Smooth muscle cell (in vitro differentiated cells): ENCODE measurements at regions not wholly inside any gene's neighbourhood (a gene's known extent, or its start where the extent isn't known, plus 50 kb on each side); places are given as distances from the start of the nearest gene placed in this dataset.
"Not testable (repeated sequence)": the region's sequence is repeated elsewhere in the genome, so short reads cannot be mapped to it uniquely, and the experiment has no call there.

Experiments
- DNase-seq: peaks from one replicate; lab custom pipeline; 2025; ENCODE audit not compliant: unreplicated experiment; lab: John Stamatoyannopoulos, UW
- H2AFZ ChIP-seq: fragments of 200-600 bp; sonication (generic); 2 replicates; pipeline ENCODE4 v1.6.0; 2016; ENCODE audit warnings: antibody characterized with exemption, low read depth, mild to moderate bottlenecking
- H3F3A ChIP-seq: fragments of 200-600 bp; sonication (generic); 2 replicates; pipeline ENCODE4 v1.6.0; 2017; ENCODE audit warnings: antibody characterized with exemption, low read depth
- H3K27ac ChIP-seq: fragments of 200-600 bp; sonication (generic); 2 replicates; pipeline ENCODE4 v1.5.1; 2016; ENCODE audit warnings: low read depth, mild to moderate bottlenecking
- H3K27me3 ChIP-seq: fragments of 200-600 bp; sonication (generic); 2 replicates; pipeline ENCODE4 v1.6.1; 2016; ENCODE audit warnings: low read depth, mild to moderate bottlenecking
- H3K36me3 ChIP-seq: fragments of 200-600 bp; sonication (generic); 2 replicates; pipeline ENCODE4 v1.5.1; 2016; ENCODE audit warnings: low read depth
- H3K4me1 ChIP-seq: fragments of 200-600 bp; sonication (generic); 2 replicates; pipeline ENCODE4 v1.5.1; 2016; ENCODE audit warnings: low read depth
- H3K4me2 ChIP-seq: fragments of 200-600 bp; sonication (generic); 2 replicates; pipeline ENCODE4 v1.6.0; 2016; ENCODE audit warnings: mild to moderate bottlenecking
- H3K4me3 ChIP-seq: fragments of 200-600 bp; sonication (generic); 2 replicates; pipeline ENCODE4 v1.5.1; 2016; ENCODE audit warnings: mild to moderate bottlenecking
- H3K79me2 ChIP-seq: fragments of 200-600 bp; sonication (generic); 2 replicates; pipeline ENCODE4 v1.6.0; 2016; ENCODE audit warnings: low read depth, mild to moderate bottlenecking
- H3K9ac ChIP-seq: fragments of 200-600 bp; sonication (generic); 2 replicates; pipeline ENCODE4 v1.6.0; 2016; ENCODE audit warnings: low read depth
- H3K9me3 ChIP-seq: fragments of 200-600 bp; sonication (generic); replicated peaks from 2 replicates; pipeline ENCODE4 v1.5.1; 2016; ENCODE audit warnings: low read depth
- H4K20me1 ChIP-seq: fragments of 200-600 bp; sonication (generic); 2 replicates; pipeline ENCODE4 v1.6.0; 2016; ENCODE audit warnings: low read depth
- WGBS: methylation state at CpG from one replicate; pipeline ENCODE4 v1.1.7; 2016; ENCODE audit warnings: low lambda C conversion rate; 5-methylcytosine and 5-hydroxymethylcytosine counted together
- TF ChIP-seq, protein P1 (sequence below): fragments of 200-600 bp; sonication (generic); IDR thresholded peaks from 2 replicates; pipeline ENCODE4 v1.5.1; 2017; ENCODE audit warnings: borderline replicate concordance, mild to moderate bottlenecking, antibody characterized with exemption; ENCODE audit not compliant: insufficient read depth, poor library complexity, severe bottlenecking

DNA sequence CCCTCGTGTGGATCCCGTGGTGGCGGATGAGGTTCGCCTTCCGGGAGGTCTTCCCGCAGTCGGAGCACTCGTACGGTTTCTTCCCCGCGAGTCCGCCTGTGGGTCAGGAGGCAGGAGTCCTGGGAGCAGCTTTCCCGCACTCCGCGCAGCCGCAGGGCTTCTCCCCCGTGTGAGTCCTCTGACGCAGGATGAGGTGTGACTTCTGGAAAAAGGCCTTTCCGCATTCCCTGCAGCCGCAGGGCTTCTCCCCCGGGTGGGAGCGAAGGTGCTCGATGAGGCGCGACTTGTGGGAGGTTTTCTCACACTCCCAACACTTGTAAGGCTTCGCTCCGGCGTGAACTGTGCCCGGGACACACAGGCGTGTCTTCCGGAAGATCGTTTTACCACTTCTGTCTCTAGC lies 68.8 kb upstream of the WIPI2 start:
- not testable (repeated sequence) for H3K36me3 ChIP-seq, H3K9me3 ChIP-seq, H3K27me3 ChIP-seq, H3K4me1 ChIP-seq, H3K4me2 ChIP-seq, H3K9ac ChIP-seq, DNase-seq, H3F3A ChIP-seq, H3K79me2 ChIP-seq, H3K27ac ChIP-seq, H4K20me1 ChIP-seq, H3K4me3 ChIP-seq, H2AFZ ChIP-seq
- 98% methylated on average over 12 of the region's 32 CpGs for WGBS

- H3K27me3 ChIP-seq, H2AFZ ChIP-seq, H3F3A ChIP-seq, H3K4me3 ChIP-seq, H3K4me2 ChIP-seq, H4K20me1 ChIP-seq, H3K9me3 ChIP-seq, H3K27ac ChIP-seq, H3K36me3 ChIP-seq, H3K9ac ChIP-seq, H3K79me2 ChIP-seq, H3K4me1 ChIP-seq, DNase-seq: not testable (repeated sequence)
- WGBS = 72% methylated on average over 8 of the region's 8 CpGs
Measured at GRCh38 chr7:5131238-5131637, 58.8 kb upstream of the WIPI2 start.

- Histone ChIP-seq H3K4me2 (no peak overlapping the region), H3K27ac (no peak overlapping the region), H3K9me3 (no peaks in the 10 kb centered on the region), H3K79me2 (no peaks in the 10 kb centered on the region), H3K27me3 (no peaks in the 10 kb centered on the region), H3K4me3 (no peak overlapping the region), H3F3A (no peaks in the 10 kb centered on the region), H3K36me3 (no peaks in the 10 kb centered on the region), H3K4me1 (no peaks in the 10 kb centered on the region), H4K20me1 (no peaks in the 10 kb centered on the region), H3K9ac (no peak overlapping the region), H2AFZ (no peak overlapping the region)
- TF ChIP-seq, protein P1, sequence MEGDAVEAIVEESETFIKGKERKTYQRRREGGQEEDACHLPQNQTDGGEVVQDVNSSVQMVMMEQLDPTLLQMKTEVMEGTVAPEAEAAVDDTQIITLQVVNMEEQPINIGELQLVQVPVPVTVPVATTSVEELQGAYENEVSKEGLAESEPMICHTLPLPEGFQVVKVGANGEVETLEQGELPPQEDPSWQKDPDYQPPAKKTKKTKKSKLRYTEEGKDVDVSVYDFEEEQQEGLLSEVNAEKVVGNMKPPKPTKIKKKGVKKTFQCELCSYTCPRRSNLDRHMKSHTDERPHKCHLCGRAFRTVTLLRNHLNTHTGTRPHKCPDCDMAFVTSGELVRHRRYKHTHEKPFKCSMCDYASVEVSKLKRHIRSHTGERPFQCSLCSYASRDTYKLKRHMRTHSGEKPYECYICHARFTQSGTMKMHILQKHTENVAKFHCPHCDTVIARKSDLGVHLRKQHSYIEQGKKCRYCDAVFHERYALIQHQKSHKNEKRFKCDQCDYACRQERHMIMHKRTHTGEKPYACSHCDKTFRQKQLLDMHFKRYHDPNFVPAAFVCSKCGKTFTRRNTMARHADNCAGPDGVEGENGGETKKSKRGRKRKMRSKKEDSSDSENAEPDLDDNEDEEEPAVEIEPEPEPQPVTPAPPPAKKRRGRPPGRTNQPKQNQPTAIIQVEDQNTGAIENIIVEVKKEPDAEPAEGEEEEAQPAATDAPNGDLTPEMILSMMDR = no peak
- DNase-seq = no peak
- 73% methylated on average over 6 of the region's 7 CpGs for WGBS
Measured at GRCh38 chr7:5132539-5132938, 57.5 kb upstream of the WIPI2 start.

GRCh38 chr7:5139998-5140397 lies 50.0 kb upstream of the WIPI2 start:
- WGBS = 43% methylated on average over 7 of the region's 7 CpGs

More at GRCh38 chr7:5139998-5140397, 50.0 kb upstream of the WIPI2 start:
- DNase-seq = no peak
- Histone ChIP-seq H3K27me3 (no peaks in the 10 kb centered on the region), H3K4me3 (no peak overlapping the region), H2AFZ (no peak overlapping the region), H3K9ac (no peak overlapping the region), H3K79me2 (no peaks in the 10 kb centered on the region), H3F3A (no peaks in the 10 kb centered on the region), H3K4me1 (no peaks in the 10 kb centered on the region), H4K20me1 (no peaks in the 10 kb centered on the region), H3K36me3 (no peaks in the 10 kb centered on the region), H3K9me3 (no peaks in the 10 kb centered on the region), H3K4me2 (no peak overlapping the region), H3K27ac (no peak overlapping the region)
- TF ChIP-seq, protein P1 = peak; percentile 26
